ENCODE measurements at regions not wholly inside any gene's neighbourhood (a gene's known extent, or its start where the extent isn't known, plus 50 kb on each side); places are given as distances from the start of the nearest gene placed in this dataset.

DNA sequence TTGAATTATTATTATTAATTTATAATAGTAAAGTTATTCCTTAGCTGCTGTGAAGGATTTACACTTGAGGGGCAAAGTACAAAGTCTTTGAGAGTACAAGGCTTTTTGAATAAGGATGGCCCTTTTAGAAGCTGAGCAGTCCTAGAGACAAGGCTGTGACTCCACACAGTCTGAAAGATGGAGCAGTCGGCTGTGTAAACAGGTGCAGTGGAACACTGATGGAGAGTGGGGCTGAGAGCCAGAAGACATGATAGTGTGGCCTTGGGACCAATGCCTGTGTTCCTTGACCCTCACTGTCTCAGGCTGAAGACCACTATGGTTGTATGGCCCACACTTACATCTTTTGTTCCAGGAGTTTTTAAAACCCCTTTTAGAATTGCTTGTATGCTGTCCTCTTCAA is 311.2 kb upstream of the PHF14 start:
- Histone ChIP-seq H3K36me3 (no peaks in the 10 kb centered on the region), H3K9me3 (ENCODE audit: severe bottlenecking) (no peaks in the 10 kb centered on the region), H3K4me3 (ENCODE audit: low read depth, low read length) (no peak overlapping the region), H3K27me3 (ENCODE audit: insufficient read depth, low read depth, severe bottlenecking) (no peaks in the 10 kb centered on the region), H3K27ac (no peak overlapping the region)
- no peak for DNase-seq
- TF ChIP-seq CTCF (IDR thresholded peaks at IDR 0.05; ENCODE audit: low read depth, low read length): no peak

GRCh38 chr7:10662982-10663884 is 310.4 kb upstream of the PHF14 start:
- no peaks in the 10 kb centered on the region for H3K9me3 ChIP-seq (ENCODE audit: severe bottlenecking)
- DNase-seq: no peak
- no peaks in the 10 kb centered on the region for H3K27me3 ChIP-seq (ENCODE audit: insufficient read depth, low read depth, severe bottlenecking)
- H3K4me3 ChIP-seq (ENCODE audit: low read depth, low read length): no peak overlapping the region
- H3K27ac ChIP-seq: no peak overlapping the region
- no peak for TF ChIP-seq CTCF (IDR thresholded peaks at IDR 0.05; ENCODE audit: low read depth, low read length)
- H3K36me3 ChIP-seq: no peaks in the 10 kb centered on the region

DNA sequence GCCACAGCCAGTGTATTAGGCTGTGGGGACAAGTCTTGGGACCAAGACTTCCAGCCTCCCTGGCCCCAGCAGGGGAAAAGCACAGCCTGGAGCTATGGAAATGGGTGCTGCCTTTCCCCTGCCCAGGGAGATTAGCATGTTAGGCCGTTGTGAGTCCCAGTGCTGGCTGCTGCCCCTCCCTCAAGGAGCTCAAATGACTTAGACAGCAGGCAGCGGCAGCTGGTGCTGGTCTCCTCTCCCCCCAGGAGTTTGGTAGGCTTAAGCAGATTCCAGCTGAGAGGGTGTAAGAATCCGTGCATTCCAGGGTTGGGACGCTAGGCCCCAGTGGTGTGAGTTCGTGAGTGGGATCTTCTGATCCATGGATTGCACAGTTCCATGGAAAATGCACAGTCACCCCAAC is 301.5 kb upstream of the PHF14 start:
- no peak for TF ChIP-seq CTCF (IDR thresholded peaks at IDR 0.05; ENCODE audit: low read depth, low read length)
- Histone ChIP-seq H3K4me3 (ENCODE audit: low read depth, low read length) (no peak overlapping the region), H3K36me3 (no peaks in the 10 kb centered on the region), H3K27ac (peak overlapping the region; percentile 62), H3K27me3 (ENCODE audit: insufficient read depth, low read depth, severe bottlenecking) (no peaks in the 10 kb centered on the region), H3K9me3 (ENCODE audit: severe bottlenecking) (peaks cover 6% of the 10 kb centered on the region)
- peak; percentile 84 for DNase-seq

- Histone ChIP-seq H3K4me3 (ENCODE audit: low read depth, low read length) (no peak overlapping the region), H3K9me3 (ENCODE audit: severe bottlenecking) (no peaks in the 10 kb centered on the region), H3K27me3 (ENCODE audit: insufficient read depth, low read depth, severe bottlenecking) (no peaks in the 10 kb centered on the region), H3K36me3 (no peaks in the 10 kb centered on the region), H3K27ac (no peak overlapping the region)
- DNase-seq: no peak
- TF ChIP-seq CTCF (IDR thresholded peaks at IDR 0.05; ENCODE audit: low read depth, low read length): no peak
These were observed 296.5 kb upstream of the PHF14 start for GRCh38 chr7:10677211-10677610.

DNA sequence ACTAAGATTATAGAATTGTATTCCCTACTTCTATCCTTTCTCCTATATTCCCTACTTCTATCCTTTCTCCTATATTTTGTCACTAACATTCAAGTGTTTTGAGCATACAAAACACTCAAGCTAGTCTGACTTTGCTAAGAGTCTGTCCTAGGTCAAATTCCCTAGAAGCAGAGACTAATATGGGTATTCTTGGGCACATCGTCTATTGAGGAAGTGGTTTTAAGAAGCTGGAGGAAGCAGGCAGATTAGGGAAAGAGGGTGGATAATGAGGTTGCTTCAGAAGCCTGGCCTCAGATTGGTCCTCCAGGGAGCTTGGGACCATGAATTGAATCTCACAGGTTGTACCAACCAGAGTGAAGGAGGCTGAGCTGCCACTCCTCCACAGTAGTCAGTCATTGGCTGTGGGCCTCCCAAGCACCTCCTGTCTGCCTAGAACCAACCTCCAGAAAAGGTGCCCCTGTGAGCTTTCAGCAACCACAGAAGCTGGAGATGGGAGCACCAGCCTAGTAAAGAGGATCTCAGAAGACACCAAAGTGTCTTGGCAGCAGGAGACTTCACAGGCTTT is 295.9 kb upstream of the PHF14 start:
- Histone ChIP-seq H3K9me3 (ENCODE audit: severe bottlenecking) (no peaks in the 10 kb centered on the region), H3K4me3 (ENCODE audit: low read depth, low read length) (no peak overlapping the region), H3K36me3 (no peaks in the 10 kb centered on the region), H3K27me3 (ENCODE audit: insufficient read depth, low read depth, severe bottlenecking) (no peaks in the 10 kb centered on the region), H3K27ac (no peak overlapping the region)
- no peak for DNase-seq
- no peak for TF ChIP-seq CTCF (IDR thresholded peaks at IDR 0.05; ENCODE audit: low read depth, low read length)
